IMR-90 (cell line): ENCODE measurements at regions not wholly inside any gene's neighbourhood (a gene's known extent, or its start where the extent isn't known, plus 50 kb on each side); places are given as distances from the start of the nearest gene placed in this dataset.

Experiments used
- ATAC-seq: fragments of 200-7000 bp; cut with Tn5 transposase; 2 replicates; pipeline ENCODE4 v1.9.1; 2020; ENCODE audit warnings: low read depth, mild to moderate bottlenecking, moderate library complexity
- BruUV-seq: library from RNA; stranded (reverse); fragments of 400-500 nt; replicated peaks from 2 replicates; lab custom pipeline; 2021; lab: Mats Ljungman, UMichigan
- CTCF ChIA-PET: fragments of 300-600 bp; formaldehyde crosslinking; extraction: SDS; loops from one replicate; lab custom pipeline; 2021; ENCODE audit warnings: antibody characterized with exemption; lab: Yijun Ruan, JAX
- POLR2A ChIA-PET: fragments of 300-600 bp; sonication (Branson Sonifier 250); formaldehyde crosslinking; loops from one replicate; lab custom pipeline; 2022; ENCODE audit warnings: antibody characterized with exemption; ENCODE audit not compliant: unreplicated experiment; lab: Charles Lee
- DNase-seq: peaks from one replicate; pipeline ENCODE4 v3.0.0; 2013
- H2AFZ ChIP-seq: replicated peaks from 2 replicates; pipeline ENCODE3; 2013; ENCODE audit warnings: low read length, mild to moderate bottlenecking; ENCODE audit not compliant: poor library complexity
- H2AK5ac ChIP-seq: 2 replicates; pipeline ENCODE4 v1.6.1; 2013; ENCODE audit warnings: low read depth, low read length, inconsistent platforms
- H2AK9ac ChIP-seq: replicated peaks from 2 replicates; pipeline ENCODE3; 2013; ENCODE audit warnings: mild to moderate bottlenecking, low read depth, low read length, moderate library complexity; ENCODE audit not compliant: poor library complexity
- H2BK120ac ChIP-seq: 2 replicates; pipeline ENCODE4 v1.6.1; 2013; ENCODE audit warnings: low read depth, low read length, inconsistent platforms
- H2BK15ac ChIP-seq: 3 replicates; pipeline ENCODE4 v1.6.1; 2013; ENCODE audit warnings: low read depth, low read length, inconsistent platforms
- H2BK20ac ChIP-seq: 2 replicates; pipeline ENCODE4 v1.6.1; 2013; ENCODE audit warnings: low read depth, mild to moderate bottlenecking, inconsistent platforms, low read length, moderate library complexity
- H2BK5ac ChIP-seq: 2 replicates; pipeline ENCODE4 v1.6.1; 2013; ENCODE audit warnings: mild to moderate bottlenecking, low read depth, low read length, inconsistent platforms; ENCODE audit not compliant: poor library complexity, severe bottlenecking
- H3K14ac ChIP-seq: replicated peaks from 2 replicates; pipeline ENCODE4 v1.6.1; 2013; ENCODE audit warnings: low read depth, low read length, inconsistent platforms
- H3K18ac ChIP-seq: 2 replicates; pipeline ENCODE4 v1.6.1; 2013; ENCODE audit warnings: low read depth, low read length, control low read depth
- H3K23ac ChIP-seq: 2 replicates; pipeline ENCODE4 v1.6.1; 2013; ENCODE audit warnings: low read depth, low read length, inconsistent platforms
- H3K27ac ChIP-seq: 2 replicates; pipeline ENCODE4 v1.5.1; 2013; ENCODE audit warnings: mild to moderate bottlenecking, control low read depth, low read length; ENCODE audit not compliant: insufficient read depth
- H3K27me3 ChIP-seq: 2 replicates; pipeline ENCODE4 v1.6.1; 2013; ENCODE audit warnings: low read length; ENCODE audit not compliant: control insufficient read depth, insufficient read depth
- H3K36me3 ChIP-seq: 2 replicates; pipeline ENCODE4 v1.6.1; 2013; ENCODE audit warnings: low read length, mixed read lengths; ENCODE audit not compliant: control insufficient read depth, insufficient read depth
- H3K4ac ChIP-seq: 2 replicates; pipeline ENCODE4 v1.6.1; 2013; ENCODE audit warnings: low read depth, low read length, inconsistent platforms
- H3K4me1 ChIP-seq: 2 replicates; pipeline ENCODE4 v1.6.1; 2013; ENCODE audit warnings: low read length, mixed read lengths; ENCODE audit not compliant: control insufficient read depth, insufficient read depth
- H3K4me2 ChIP-seq: 2 replicates; pipeline ENCODE4 v1.6.1; 2013; ENCODE audit warnings: low read depth, mild to moderate bottlenecking, control low read depth, low read length, moderate library complexity
- H3K4me3 ChIP-seq: 2 replicates; pipeline ENCODE4 v1.5.1; 2013; ENCODE audit warnings: low read depth, mild to moderate bottlenecking, control low read depth, low read length, moderate library complexity; ENCODE audit not compliant: insufficient read depth
- H3K56ac ChIP-seq: 2 replicates; pipeline ENCODE4 v1.6.1; 2013; ENCODE audit warnings: low read length, inconsistent platforms; ENCODE audit not compliant: insufficient read depth; ENCODE audit errors: extremely low read depth
- H3K79me1 ChIP-seq, 2 experiments: 2 replicates each; pipeline ENCODE4 v1.6.1; 2013; ENCODE audit warnings: low read length in 2 of 2, inconsistent platforms in 1 of 2, low read depth in 1 of 2
- H3K9ac ChIP-seq: 2 replicates; pipeline ENCODE4 v1.6.1; 2013; ENCODE audit warnings: low read depth, low read length, control low read depth
- H3K9me1 ChIP-seq: 2 replicates; pipeline ENCODE4 v1.6.1; 2013; ENCODE audit warnings: low read length, inconsistent platforms; ENCODE audit not compliant: insufficient read depth
- H3K9me3 ChIP-seq: 2 replicates; pipeline ENCODE4 v1.6.1; 2013; ENCODE audit warnings: low read length; ENCODE audit not compliant: control insufficient read depth, insufficient read depth
- H4K20me1 ChIP-seq: 2 replicates; pipeline ENCODE4 v1.6.1; 2013; ENCODE audit warnings: low read length, inconsistent platforms; ENCODE audit not compliant: insufficient read depth
- H4K5ac ChIP-seq: 2 replicates; pipeline ENCODE4 v1.6.1; 2013; ENCODE audit warnings: mild to moderate bottlenecking, low read depth, low read length, control low read depth
- H4K8ac ChIP-seq, 2 experiments: 2 replicates each; pipeline ENCODE4 v1.6.1; 2013; ENCODE audit warnings: low read depth in 2 of 2, low read length in 2 of 2, control low read depth in 1 of 2, inconsistent platforms in 1 of 2
- H4K91ac ChIP-seq: 2 replicates; pipeline ENCODE4 v1.6.1; 2013; ENCODE audit warnings: low read depth, low read length, inconsistent platforms; ENCODE audit not compliant: insufficient read depth
- BHLHE40 ChIP-seq: fragments of 150-350 bp; IDR thresholded peaks from 2 replicates; pipeline ENCODE4 v1.6.1; 2016; ENCODE audit warnings: mild to moderate bottlenecking, low read depth, low read length
- CHD1 ChIP-seq: IDR thresholded peaks from 2 replicates; pipeline ENCODE4 v1.6.1; 2012; ENCODE audit warnings: low read depth, low read length, improper control_type of control experiment
- FOS ChIP-seq: fragments of 150-350 bp; IDR thresholded peaks from 2 replicates; pipeline ENCODE4 v1.6.1; 2016; ENCODE audit warnings: low read depth, low read length
- MAZ ChIP-seq: IDR thresholded peaks from 2 replicates; pipeline ENCODE4 v1.6.1; 2012; ENCODE audit warnings: low read depth, mild to moderate bottlenecking, low read length, improper control_type of control experiment, moderate library complexity, borderline replicate concordance
- MXI1 ChIP-seq: IDR thresholded peaks from 2 replicates; pipeline ENCODE4 v1.6.1; 2012; ENCODE audit warnings: low read depth, mild to moderate bottlenecking, low read length, moderate library complexity, borderline replicate concordance
- NFE2L2 ChIP-seq: fragments of 150-350 bp; IDR thresholded peaks from 2 replicates; pipeline ENCODE4 v1.6.1; 2016; ENCODE audit warnings: low read depth, mild to moderate bottlenecking, low read length
- POLR2A ChIP-seq: IDR thresholded peaks from 2 replicates; pipeline ENCODE4 v1.6.1; 2012; ENCODE audit warnings: mild to moderate bottlenecking, low read depth, low read length
- RAD21 ChIP-seq: IDR thresholded peaks from 2 replicates; pipeline ENCODE4 v1.6.1; 2012; ENCODE audit warnings: low read length, improper control_type of control experiment
- RCOR1 ChIP-seq: IDR thresholded peaks from 2 replicates; pipeline ENCODE4 v1.6.1; 2012; ENCODE audit warnings: mild to moderate bottlenecking, low read length, improper control_type of control experiment; ENCODE audit not compliant: insufficient replicate concordance
- WGBS, 2 experiments: methylation state at CpG; one replicate each; pipeline versions ENCODE4 v1.1.5 to v1.1.7; 2013; ENCODE audit warnings: missing lambda C conversion rate in 2 of 2; ENCODE audit not compliant: insufficient read length in 1 of 2; ENCODE audit errors: extremely low coverage in 2 of 2; 5-methylcytosine and 5-hydroxymethylcytosine counted together
- dilution Hi-C: fragments of 300-500 bp; cut with HindIII; formaldehyde crosslinking; loops from one replicate; pipeline ENCODE4 v1.14.3; 2018; ENCODE audit warnings: low sequenced_read_pairs; ENCODE audit not compliant: unreplicated experiment
- in situ Hi-C: fragments of 300-500 bp; cut with MboI; formaldehyde crosslinking; loops from 3 replicates; pipeline ENCODE4 v1.14.3; 2019; ENCODE audit warnings: low sequenced_read_pairs, inconsistent platforms, mixed read lengths
- intact Hi-C: fragments of 100-400 bp; cut with micrococcal nuclease; formaldehyde crosslinking; loops from 2 replicates; pipeline ENCODE4 v1.10.0; 2022
- TF ChIP-seq, protein P1 (sequence below): fragments of 150-350 bp; IDR thresholded peaks from 2 replicates; pipeline ENCODE4 v1.6.1; 2016; ENCODE audit warnings: low read depth, mild to moderate bottlenecking, low read length, moderate library complexity, borderline replicate concordance

DNA sequence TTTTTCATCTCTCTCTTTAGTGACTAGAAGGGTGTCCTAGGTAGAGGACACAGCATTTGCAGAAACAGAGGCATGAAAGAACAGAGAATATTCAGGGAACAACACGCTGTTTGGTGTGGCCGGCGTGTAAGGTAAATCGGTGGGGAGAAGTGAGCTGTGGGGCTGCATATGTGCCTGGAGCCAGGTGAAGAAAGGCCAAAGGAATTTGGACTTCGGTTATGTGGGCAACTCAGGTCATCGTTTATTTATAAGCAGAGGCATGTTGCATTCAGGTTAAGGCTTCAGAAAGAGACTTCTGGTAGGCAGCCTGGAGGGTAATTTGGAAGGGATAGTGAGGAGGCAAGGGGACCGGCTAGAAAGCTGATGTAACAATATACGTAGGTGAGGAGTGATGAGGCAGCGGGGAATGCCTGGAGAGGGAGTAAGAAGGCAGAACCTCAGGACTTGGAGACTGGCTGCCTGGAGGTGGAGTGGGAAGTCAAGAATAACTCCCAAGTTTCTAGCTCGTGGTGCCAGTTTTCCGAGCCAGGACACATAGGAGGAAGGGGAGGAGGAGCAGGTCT lies 64.1 kb upstream of the ACOT11 start:
- Histone ChIP-seq H2AFZ (peak overlapping the region; percentile 14), H3K4ac (no peak overlapping the region), H3K4me1 (peaks cover 19% of the 10 kb centered on the region), H3K36me3 (no peaks in the 10 kb centered on the region), H3K9me1 (no peaks in the 10 kb centered on the region), H3K27me3 (peaks cover 10% of the 10 kb centered on the region), H3K14ac (no peak overlapping the region), H2BK5ac (no peak overlapping the region), H3K56ac (no peak overlapping the region), H3K4me2 (no peak overlapping the region), H4K91ac (no peak overlapping the region), H3K27ac (no peak overlapping the region), H3K18ac (no peak overlapping the region), H2BK20ac (no peak overlapping the region), H2BK15ac (no peak overlapping the region), H3K9ac (no peak overlapping the region), H2AK9ac (no peak overlapping the region), H2AK5ac (no peak overlapping the region), H2BK120ac (no peak overlapping the region), H4K8ac (no peak overlapping the region), H3K23ac (no peak overlapping the region), H4K5ac (no peak overlapping the region), H3K9me3 (no peaks in the 10 kb centered on the region), H3K79me1 (no peaks in the 10 kb centered on the region), H4K20me1 (no peaks in the 10 kb centered on the region), H3K4me3 (no peak overlapping the region)
- WGBS, 2 experiments = 88% methylated on average over 10 of the region's 11 CpGs; no CpG with 5 or more reads in 1 of the 2 experiments
- ATAC-seq (no peak), DNase-seq (no peak)
- in situ Hi-C loops = loop anchor here (10.0 to 25.0 kb wide), 2 partner anchors 359 to 622 kb away; no protein-coding TSS in a partner anchor
- BruUV-seq = no TSS peak
- dilution Hi-C loops = no loop called here
- ChIA-PET CTCF (no interaction called here), POLR2A (interaction anchor here (0.7 kb wide), 1 partner anchor 51 kb away, joined by 8 read pairs; no protein-coding TSS in a partner anchor)
- intact Hi-C loops = no loop called here
- no peak for TF ChIP-seq BHLHE40
- TF ChIP-seq FOS = no peak
- TF ChIP-seq CHD1 = no peak
- TF ChIP-seq, protein P1, sequence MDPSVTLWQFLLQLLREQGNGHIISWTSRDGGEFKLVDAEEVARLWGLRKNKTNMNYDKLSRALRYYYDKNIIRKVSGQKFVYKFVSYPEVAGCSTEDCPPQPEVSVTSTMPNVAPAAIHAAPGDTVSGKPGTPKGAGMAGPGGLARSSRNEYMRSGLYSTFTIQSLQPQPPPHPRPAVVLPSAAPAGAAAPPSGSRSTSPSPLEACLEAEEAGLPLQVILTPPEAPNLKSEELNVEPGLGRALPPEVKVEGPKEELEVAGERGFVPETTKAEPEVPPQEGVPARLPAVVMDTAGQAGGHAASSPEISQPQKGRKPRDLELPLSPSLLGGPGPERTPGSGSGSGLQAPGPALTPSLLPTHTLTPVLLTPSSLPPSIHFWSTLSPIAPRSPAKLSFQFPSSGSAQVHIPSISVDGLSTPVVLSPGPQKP = no peak
- no peak for TF ChIP-seq RCOR1
- TF ChIP-seq NFE2L2 = no peak
- TF ChIP-seq POLR2A = no peak
- TF ChIP-seq MXI1 = no peak
- no peak for TF ChIP-seq RAD21
- no peak for TF ChIP-seq MAZ
